NCI-H2107 treated with DMSO at 0.1 percent for 48 hours (cell line): ENCODE measurements at regions not wholly inside any gene's neighbourhood (a gene's known extent, or its start where the extent isn't known, plus 50 kb on each side); places are given as distances from the start of the nearest gene placed in this dataset.
A peak's percentile ranks its signal among the peaks of the same experiment; 100 is the strongest.

Experiments used
- DNase-seq: peaks from one replicate; lab custom pipeline; 2025; ENCODE audit not compliant: unreplicated experiment; lab: John Stamatoyannopoulos, UW

- DNase-seq, result no peak
Measured at GRCh38 chr13:27367570-27367969, 56.8 kb upstream of the GTF3A start.

GRCh38 chr13:27370305-27370872 lies 54.0 kb upstream of the GTF3A start:
- DNase-seq, result no peak

GRCh38 chr13:27371932-27372331 lies 52.5 kb upstream of the GTF3A start:
- DNase-seq, result peak; percentile 23

GRCh38 chr13:27372896-27373295 lies 51.5 kb upstream of the GTF3A start:
- DNase-seq, result peak; percentile 86

GRCh38 chr13:27374126-27374613 lies 50.2 kb upstream of the GTF3A start:
- DNase-seq, result no peak
